GM12878 (cell line): ENCODE measurements at regions not wholly inside any gene's neighbourhood (a gene's known extent, or its start where the extent isn't known, plus 50 kb on each side); places are given as distances from the start of the nearest gene placed in this dataset.

ENCODE experiments used
- ATAC-seq: fragments of 200-7000 bp; cut with Tn5 transposase; 3 replicates; pipeline ENCODE4 v1.9.1; 2020; ENCODE audit warnings: mild to moderate bottlenecking, moderate library complexity
- BruUV-seq: library from RNA; stranded (reverse); fragments of 400-500 nt; replicated peaks from 2 replicates; lab custom pipeline; 2021; lab: Mats Ljungman, UMichigan
- CTCF ChIA-PET: fragments of 300-600 bp; sonication (Branson Sonifier 250); formaldehyde crosslinking; extraction: SDS; loops from one replicate; lab custom pipeline; 2021; ENCODE audit warnings: inconsistent platforms; lab: Yijun Ruan, JAX
- POLR2A ChIA-PET: fragments of 350-600 bp; formaldehyde crosslinking; extraction: SDS; loops from one replicate; lab custom pipeline; 2021; ENCODE audit warnings: inconsistent platforms; lab: Charles Lee
- RAD21 ChIA-PET: fragments of 300-600 bp; sonication (Branson Sonifier 250); formaldehyde crosslinking; loops from one replicate; lab custom pipeline; 2023; ENCODE audit warnings: antibody characterized with exemption; ENCODE audit not compliant: unreplicated experiment; lab: Charles Lee
- SMC1A ChIA-PET: fragments of 300-600 bp; sonication (Branson Sonifier 250); formaldehyde crosslinking; loops from one replicate; lab custom pipeline; 2023; ENCODE audit not compliant: unreplicated experiment, uncharacterized antibody; lab: Charles Lee
- DNase-seq: peaks from one replicate; pipeline ENCODE4 v3.0.0-alpha.2; 2011; ENCODE audit warnings: low read depth, low spot score
- FAIRE-seq: peaks from 3 replicates; lab custom pipeline; 2011; peaks lifted over from hg19 to GRCh38; lab: Jason Lieb, UNC
- H2AFZ ChIP-seq: 2 replicates; pipeline ENCODE4 v1.6.0; 2011; ENCODE audit warnings: low read depth, low read length, control low read depth; ENCODE audit not compliant: control insufficient read depth
- H3K27ac ChIP-seq: 2 replicates; pipeline ENCODE4 v1.5.1; 2011; ENCODE audit warnings: control low read depth; ENCODE audit not compliant: control insufficient read depth, insufficient read depth
- H3K27me3 ChIP-seq, 2 experiments: replicated peaks in 1 of 2; 2 replicates each; pipeline versions ENCODE4 v1.6.0 to v1.6.1; 2011; ENCODE audit warnings: low read length in 1 of 2; ENCODE audit not compliant: control insufficient read depth in 2 of 2, insufficient read depth in 2 of 2
- H3K36me3 ChIP-seq, 2 experiments: 2 replicates each; pipeline ENCODE4 v1.5.1; 2011; ENCODE audit warnings: low read length in 1 of 2; ENCODE audit not compliant: control insufficient read depth in 2 of 2, insufficient read depth in 2 of 2
- H3K4me1 ChIP-seq: 2 replicates; pipeline ENCODE4 v1.6.1; 2011; ENCODE audit warnings: mild to moderate bottlenecking, low read length, moderate library complexity, mixed read lengths; ENCODE audit not compliant: control insufficient read depth, insufficient read depth
- H3K4me2 ChIP-seq: 2 replicates; pipeline ENCODE4 v1.6.0; 2011; ENCODE audit warnings: control low read depth; ENCODE audit not compliant: control insufficient read depth, insufficient read depth
- H3K4me3 ChIP-seq: fragments of 200-600 bp; sonication (generic); 2 replicates; pipeline ENCODE4 v1.5.1; 2016
- H3K79me2 ChIP-seq: 2 replicates; pipeline ENCODE4 v1.6.0; 2011; ENCODE audit warnings: low read length; ENCODE audit not compliant: control insufficient read depth, insufficient read depth
- H3K9ac ChIP-seq: 2 replicates; pipeline ENCODE4 v1.8.0; 2011; ENCODE audit warnings: low read length, control low read depth, mixed read lengths; ENCODE audit not compliant: control insufficient read depth, insufficient read depth
- H3K9me3 ChIP-seq: replicated peaks from 3 replicates; pipeline ENCODE4 v1.5.1; 2011; ENCODE audit warnings: mild to moderate bottlenecking, low read length; ENCODE audit not compliant: control insufficient read depth, insufficient read depth
- H4K20me1 ChIP-seq: 2 replicates; pipeline ENCODE4 v1.6.0; 2011; ENCODE audit not compliant: control insufficient read depth, insufficient read depth
- BCL11A ChIP-seq: IDR thresholded peaks from 2 replicates; pipeline ENCODE4 v1.6.1; 2011; ENCODE audit warnings: low read depth, low read length
- FOXM1 ChIP-seq: IDR thresholded peaks from 2 replicates; pipeline ENCODE4 v1.6.1; 2012; ENCODE audit warnings: low read depth, mild to moderate bottlenecking, inconsistent platforms, low read length, moderate library complexity
- JUND ChIP-seq: IDR thresholded peaks from 2 replicates; pipeline ENCODE4 v1.6.1; 2012; ENCODE audit warnings: low read depth, mild to moderate bottlenecking, low read length, improper control_type of control experiment, moderate library complexity
- MAX ChIP-seq: IDR thresholded peaks from 2 replicates; pipeline ENCODE4 v1.6.1; 2012; ENCODE audit warnings: low read depth, low read length, improper control_type of control experiment
- SPI1 ChIP-seq: IDR thresholded peaks from 2 replicates; pipeline ENCODE4 v1.6.1; 2011; ENCODE audit warnings: low read depth, mild to moderate bottlenecking, low read length, moderate library complexity, borderline replicate concordance; ENCODE audit not compliant: insufficient read depth
- WGBS: methylation state at CpG from one replicate; pipeline ENCODE4 v1.1.6; 2016; ENCODE audit warnings: low lambda C conversion rate; ENCODE audit not compliant: insufficient replicate concordance, insufficient coverage; ENCODE audit errors: missing lambda C conversion rate; 5-methylcytosine and 5-hydroxymethylcytosine counted together
- in situ Hi-C: fragments of 300-500 bp; cut with MboI; formaldehyde crosslinking; loops from 9 replicates; pipeline ENCODE4 v1.14.3; 2018; ENCODE audit warnings: mixed read lengths
- intact Hi-C: fragments of 100-400 bp; cut with micrococcal nuclease; formaldehyde crosslinking; loops from one replicate; pipeline ENCODE4 v1.14.2; 2022; ENCODE audit not compliant: unreplicated experiment

- H4K20me1 ChIP-seq: no peaks in the 10 kb centered on the region
Measured at GRCh38 chr7:136148920-136149319, 171.8 kb upstream of the MTPN start.

GRCh38 chr7:136146925-136147324 lies 169.8 kb upstream of the MTPN start:
- no peak for TF ChIP-seq FOXM1
- TF ChIP-seq SPI1: peak; percentile 71; the same call in 1 of the 2 replicates
- TF ChIP-seq, all 136 proteins: peak for 1
- intact Hi-C loops: no loop called here

More at GRCh38 chr7:136148920-136149319, 171.8 kb upstream of the MTPN start:
- in situ Hi-C loops (no loop called here), intact Hi-C loops (no loop called here)
- 74% methylated on average over 5 of the region's 5 CpGs for WGBS
- SMC1A ChIA-PET: no interaction called here
- RAD21 ChIA-PET: no interaction called here
- H3K36me3 ChIP-seq: no peaks in the 10 kb centered on the region
- CTCF ChIA-PET: no interaction called here
- no peaks in the 10 kb centered on the region for H3K4me1 ChIP-seq
- no peaks in the 10 kb centered on the region for H3K27me3 ChIP-seq
- TF ChIP-seq JUND: no peak
- TF ChIP-seq MAX: no peak
- no peak for TF ChIP-seq BCL11A
- no peak overlapping the region for H3K4me3 ChIP-seq
- no peak for ATAC-seq
- no peak for FAIRE-seq
- no peak overlapping the region for H3K4me2 ChIP-seq
- H3K9ac ChIP-seq: no peak overlapping the region
- H3K27ac ChIP-seq: no peak overlapping the region
- POLR2A ChIA-PET: no interaction called here
- H3K9me3 ChIP-seq: no peaks in the 10 kb centered on the region
- no peak for DNase-seq
- no peaks in the 10 kb centered on the region for H3K79me2 ChIP-seq
- BruUV-seq: no TSS peak
- H2AFZ ChIP-seq: no peak overlapping the region

More at GRCh38 chr7:136146925-136147324, 169.8 kb upstream of the MTPN start:
- ChIA-PET SMC1A (no interaction called here), CTCF (no interaction called here), POLR2A (no interaction called here), RAD21 (no interaction called here)
- DNase-seq (no peak), FAIRE-seq (no peak), ATAC-seq (peak; percentile 50)
- in situ Hi-C loops: no loop called here
- BruUV-seq: no TSS peak
- Histone ChIP-seq H3K9me3 (no peaks in the 10 kb centered on the region), H3K27ac (no peak overlapping the region), H3K4me1 (no peaks in the 10 kb centered on the region), H3K79me2 (no peaks in the 10 kb centered on the region), H2AFZ (no peak overlapping the region), H3K27me3 (no peaks in the 10 kb centered on the region), H3K36me3 (no peaks in the 10 kb centered on the region), H3K4me3 (no peak overlapping the region), H3K9ac (no peak overlapping the region), H3K4me2 (no peak overlapping the region), H4K20me1 (no peaks in the 10 kb centered on the region)
- WGBS: 100% methylated on average over 1 of the region's 1 CpG
